ENCODE measurements at regions not wholly inside any gene's neighbourhood (a gene's known extent, or its start where the extent isn't known, plus 50 kb on each side); places are given as distances from the start of the nearest gene placed in this dataset.
"Not testable (repeated sequence)": the region's sequence is repeated elsewhere in the genome, so short reads cannot be mapped to it uniquely, and the experiment has no call there.

GRCh38 chr17:68169165-68169821 lies 78.5 kb upstream of the AMZ2 start:
- DNase-seq (ENCODE audit: low read depth, low spot score); H3K4me1 ChIP-seq (ENCODE audit: control insufficient read depth, extremely low read depth, insufficient read depth, low read length); H3K9me1 ChIP-seq (ENCODE audit: control insufficient read depth, extremely low read depth, insufficient read depth, low read length); H2AFZ ChIP-seq (ENCODE audit: control insufficient read depth, low read length); H3K36me3 ChIP-seq (ENCODE audit: control insufficient read depth in 2 of 2, extremely low read depth in 1 of 2, insufficient read depth in 2 of 2, low read length in 2 of 2); H3K9ac ChIP-seq (ENCODE audit: control insufficient read depth, extremely low read depth, insufficient read depth, low read length); FAIRE-seq; H3K27me3 ChIP-seq (ENCODE audit: control insufficient read depth, extremely low read depth, insufficient read depth, low read length); H3K27ac ChIP-seq (ENCODE audit: control insufficient read depth, insufficient read depth, low read length); H3K4me2 ChIP-seq (ENCODE audit: control insufficient read depth, extremely low read depth, insufficient read depth, low read depth, low read length); H3K79me2 ChIP-seq (ENCODE audit: control insufficient read depth, insufficient read depth, low read length); dilution Hi-C loops (cut with MboI; ENCODE audit: extremely low pct_ligation_motif_present, low sequenced_read_pairs); H4K20me1 ChIP-seq (ENCODE audit: control insufficient read depth, extremely low read depth, insufficient read depth, low read length); H3K4me3 ChIP-seq (ENCODE audit: control insufficient read depth in 2 of 3, extremely low read depth in 1 of 3, insufficient read depth in 2 of 3, low read depth in 1 of 3, low read length in 3 of 3); H3K9me3 ChIP-seq (ENCODE audit: control insufficient read depth, low read depth, low read length): not testable (repeated sequence)

GRCh38 chr17:68169840-68170239 lies 78.0 kb upstream of the AMZ2 start:
- Histone ChIP-seq H3K9ac (ENCODE audit: control insufficient read depth, extremely low read depth, insufficient read depth, low read length) (no peak overlapping the region), H3K36me3 (ENCODE audit: control insufficient read depth in 2 of 2, extremely low read depth in 1 of 2, insufficient read depth in 2 of 2, low read length in 2 of 2) (no peaks in the 10 kb centered on the region), H3K79me2 (ENCODE audit: control insufficient read depth, insufficient read depth, low read length) (no peaks in the 10 kb centered on the region), H2AFZ (ENCODE audit: control insufficient read depth, low read length) (no peak overlapping the region), H3K4me1 (ENCODE audit: control insufficient read depth, extremely low read depth, insufficient read depth, low read length) (no peaks in the 10 kb centered on the region), H4K20me1 (ENCODE audit: control insufficient read depth, extremely low read depth, insufficient read depth, low read length) (no peaks in the 10 kb centered on the region), H3K27ac (ENCODE audit: control insufficient read depth, insufficient read depth, low read length) (no peak overlapping the region), H3K27me3 (ENCODE audit: control insufficient read depth, extremely low read depth, insufficient read depth, low read length) (no peaks in the 10 kb centered on the region), H3K4me3 (ENCODE audit: control insufficient read depth in 2 of 3, extremely low read depth in 1 of 3, insufficient read depth in 2 of 3, low read depth in 1 of 3, low read length in 3 of 3) (no peak overlapping the region), H3K9me3 (ENCODE audit: control insufficient read depth, low read depth, low read length) (no peaks in the 10 kb centered on the region), H3K9me1 (ENCODE audit: control insufficient read depth, extremely low read depth, insufficient read depth, low read length) (no peaks in the 10 kb centered on the region), H3K4me2 (ENCODE audit: control insufficient read depth, extremely low read depth, insufficient read depth, low read depth, low read length) (no peak overlapping the region)
- TF ChIP-seq CTCF (optimal IDR thresholded peaks at IDR 0.05 in 1 of 3, IDR thresholded peaks at IDR 0.05 in 1 of 3, conservative IDR thresholded peaks at IDR 0.05 in 1 of 3; ENCODE audit: extremely low read depth in 1 of 3, insufficient read depth in 2 of 3, low read length in 3 of 3), result no peak
- TF ChIP-seq EZH2 (IDR thresholded peaks at IDR 0.05; ENCODE audit: low read length), result no peak
- no peak for DNase-seq (ENCODE audit: low read depth, low spot score)
- FAIRE-seq, result no peak
- dilution Hi-C loops (cut with MboI; ENCODE audit: extremely low pct_ligation_motif_present, low sequenced_read_pairs), result no loop called here

GRCh38 chr17:68170246-68170645 lies 77.6 kb upstream of the AMZ2 start:
- Histone ChIP-seq H3K4me3 (ENCODE audit: control insufficient read depth in 2 of 3, extremely low read depth in 1 of 3, insufficient read depth in 2 of 3, low read depth in 1 of 3, low read length in 3 of 3) (no peak overlapping the region), H2AFZ (ENCODE audit: control insufficient read depth, low read length) (no peak overlapping the region), H3K27ac (ENCODE audit: control insufficient read depth, insufficient read depth, low read length) (no peak overlapping the region), H3K9me1 (ENCODE audit: control insufficient read depth, extremely low read depth, insufficient read depth, low read length) (no peaks in the 10 kb centered on the region), H3K9me3 (ENCODE audit: control insufficient read depth, low read depth, low read length) (no peaks in the 10 kb centered on the region), H3K27me3 (ENCODE audit: control insufficient read depth, extremely low read depth, insufficient read depth, low read length) (no peaks in the 10 kb centered on the region), H3K4me2 (ENCODE audit: control insufficient read depth, extremely low read depth, insufficient read depth, low read depth, low read length) (no peak overlapping the region), H3K36me3 (ENCODE audit: control insufficient read depth in 2 of 2, extremely low read depth in 1 of 2, insufficient read depth in 2 of 2, low read length in 2 of 2) (no peaks in the 10 kb centered on the region), H4K20me1 (ENCODE audit: control insufficient read depth, extremely low read depth, insufficient read depth, low read length) (no peaks in the 10 kb centered on the region), H3K79me2 (ENCODE audit: control insufficient read depth, insufficient read depth, low read length) (no peaks in the 10 kb centered on the region), H3K4me1 (ENCODE audit: control insufficient read depth, extremely low read depth, insufficient read depth, low read length) (no peaks in the 10 kb centered on the region), H3K9ac (ENCODE audit: control insufficient read depth, extremely low read depth, insufficient read depth, low read length) (no peak overlapping the region)
- no peak for TF ChIP-seq CTCF (optimal IDR thresholded peaks at IDR 0.05 in 1 of 3, IDR thresholded peaks at IDR 0.05 in 1 of 3, conservative IDR thresholded peaks at IDR 0.05 in 1 of 3; ENCODE audit: extremely low read depth in 1 of 3, insufficient read depth in 2 of 3, low read length in 3 of 3)
- no peak for TF ChIP-seq EZH2 (IDR thresholded peaks at IDR 0.05; ENCODE audit: low read length)
- dilution Hi-C loops (cut with MboI; ENCODE audit: extremely low pct_ligation_motif_present, low sequenced_read_pairs), result no loop called here
- FAIRE-seq (no peak), DNase-seq (ENCODE audit: low read depth, low spot score) (no peak)

Data from keratinocyte (primary cell).